PC-9 (cell line): ENCODE measurements at regions not wholly inside any gene's neighbourhood (a gene's known extent, or its start where the extent isn't known, plus 50 kb on each side); places are given as distances from the start of the nearest gene placed in this dataset.

Source experiments
- BruUV-seq: library from RNA; stranded (reverse); fragments of 400-500 nt; replicated peaks from 2 replicates; lab custom pipeline; 2021; lab: Mats Ljungman, UMichigan
- CTCF ChIA-PET: fragments of 300-600 bp; sonication (Branson Sonifier 250); formaldehyde crosslinking; loops from one replicate; lab custom pipeline; 2022; ENCODE audit warnings: antibody characterized with exemption; lab: Charles Lee
- POLR2A ChIA-PET: fragments of 300-600 bp; sonication (Branson Sonifier 250); formaldehyde crosslinking; loops from one replicate; lab custom pipeline; 2022; ENCODE audit warnings: antibody characterized with exemption; ENCODE audit not compliant: unreplicated experiment; lab: Charles Lee
- DNase-seq, 2 experiments: peaks; one replicate each; pipeline versions ENCODE4 v3.0.0 to v3.0.0-alpha.2; 2015 to 2022; ENCODE audit warnings: mixed read lengths in 1 of 2
- H2AFZ ChIP-seq: fragments of 200-600 bp; sonication (generic); 2 replicates; pipeline ENCODE4 v1.8.1; 2017; ENCODE audit warnings: antibody characterized with exemption
- H3F3A ChIP-seq: fragments of 200-600 bp; sonication (generic); 2 replicates; pipeline ENCODE4 v1.8.1; 2017; ENCODE audit warnings: antibody characterized with exemption, mild to moderate bottlenecking, low read depth; ENCODE audit not compliant: insufficient read depth
- H3K27ac ChIP-seq: fragments of 200-600 bp; sonication (generic); 2 replicates; pipeline ENCODE4 v1.6.1; 2016; ENCODE audit warnings: mixed run types
- H3K27me3 ChIP-seq: fragments of 200-600 bp; sonication (generic); 2 replicates; pipeline ENCODE4 v1.6.1; 2016; ENCODE audit warnings: low read depth, mixed run types; ENCODE audit not compliant: insufficient read depth
- H3K36me3 ChIP-seq: fragments of 200-600 bp; sonication (generic); 2 replicates; pipeline ENCODE4 v1.6.1; 2016; ENCODE audit warnings: low read depth, mixed run types
- H3K4me1 ChIP-seq: fragments of 200-600 bp; sonication (generic); replicated peaks from 2 replicates; pipeline ENCODE4 v1.6.1; 2016; ENCODE audit warnings: mixed run types; ENCODE audit not compliant: insufficient read depth
- H3K4me2 ChIP-seq: fragments of 200-600 bp; sonication (generic); 2 replicates; pipeline ENCODE4 v1.6.1; 2017; ENCODE audit warnings: mixed run types
- H3K4me3 ChIP-seq: fragments of 200-600 bp; sonication (generic); 2 replicates; pipeline ENCODE4 v1.6.1; 2016; ENCODE audit warnings: mixed run types
- H3K79me2 ChIP-seq: fragments of 200-600 bp; sonication (generic); 2 replicates; pipeline ENCODE4 v1.6.1; 2017; ENCODE audit warnings: low read depth, mixed run types
- H3K9me2 ChIP-seq: fragments of 200-600 bp; sonication (generic); 2 replicates; pipeline ENCODE4 v1.8.1; 2017; ENCODE audit warnings: mild to moderate bottlenecking; ENCODE audit not compliant: insufficient read depth
- H3K9me3 ChIP-seq: fragments of 200-600 bp; sonication (generic); 2 replicates; pipeline ENCODE4 v1.8.1; 2016; ENCODE audit warnings: low read depth; ENCODE audit not compliant: insufficient read depth
- H4K20me1 ChIP-seq: fragments of 200-600 bp; sonication (generic); 2 replicates; pipeline ENCODE4 v1.8.1; 2017; ENCODE audit not compliant: insufficient read depth
- EZH2 ChIP-seq: fragments of 200-600 bp; sonication (generic); IDR thresholded peaks from 2 replicates; pipeline ENCODE4 v1.8.0; 2017; ENCODE audit warnings: antibody characterized with exemption, low read depth
- intact Hi-C: fragments of 100-400 bp; cut with micrococcal nuclease; formaldehyde crosslinking; loops from one replicate; pipeline ENCODE4 v1.10.0; 2022; ENCODE audit not compliant: unreplicated experiment
- TF ChIP-seq, protein P1 (sequence below): fragments of 200-600 bp; sonication (generic); conservative IDR thresholded peaks from 2 replicates; pipeline ENCODE4 v1.6.1; 2017; ENCODE audit warnings: mixed run types, antibody characterized with exemption, mild to moderate bottlenecking, moderate library complexity

DNA sequence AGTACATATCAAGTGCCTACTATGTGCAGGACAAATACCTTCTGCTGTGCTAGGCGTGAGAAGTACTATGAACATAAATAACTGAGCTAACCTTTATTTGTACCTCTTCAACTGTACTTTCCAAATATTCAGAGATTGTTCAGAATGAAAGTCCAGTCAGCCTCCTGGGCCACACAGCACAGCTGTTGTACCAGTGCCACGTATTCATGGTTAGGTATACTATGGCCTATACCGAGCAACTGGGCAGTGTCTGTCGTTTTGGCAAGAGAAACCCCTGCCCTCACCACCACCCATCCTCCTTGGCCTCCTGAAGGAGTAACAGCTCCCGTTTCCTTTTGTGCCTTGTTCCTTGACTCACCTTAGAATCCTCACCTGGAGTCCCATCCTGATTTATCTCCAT is 53.0 kb downstream of the RASSF10 start:
- no peaks in the 10 kb centered on the region for H4K20me1 ChIP-seq
- H3K9me2 ChIP-seq: no peaks in the 10 kb centered on the region
- H3K4me3 ChIP-seq: no peak overlapping the region
- TF ChIP-seq, protein P1, sequence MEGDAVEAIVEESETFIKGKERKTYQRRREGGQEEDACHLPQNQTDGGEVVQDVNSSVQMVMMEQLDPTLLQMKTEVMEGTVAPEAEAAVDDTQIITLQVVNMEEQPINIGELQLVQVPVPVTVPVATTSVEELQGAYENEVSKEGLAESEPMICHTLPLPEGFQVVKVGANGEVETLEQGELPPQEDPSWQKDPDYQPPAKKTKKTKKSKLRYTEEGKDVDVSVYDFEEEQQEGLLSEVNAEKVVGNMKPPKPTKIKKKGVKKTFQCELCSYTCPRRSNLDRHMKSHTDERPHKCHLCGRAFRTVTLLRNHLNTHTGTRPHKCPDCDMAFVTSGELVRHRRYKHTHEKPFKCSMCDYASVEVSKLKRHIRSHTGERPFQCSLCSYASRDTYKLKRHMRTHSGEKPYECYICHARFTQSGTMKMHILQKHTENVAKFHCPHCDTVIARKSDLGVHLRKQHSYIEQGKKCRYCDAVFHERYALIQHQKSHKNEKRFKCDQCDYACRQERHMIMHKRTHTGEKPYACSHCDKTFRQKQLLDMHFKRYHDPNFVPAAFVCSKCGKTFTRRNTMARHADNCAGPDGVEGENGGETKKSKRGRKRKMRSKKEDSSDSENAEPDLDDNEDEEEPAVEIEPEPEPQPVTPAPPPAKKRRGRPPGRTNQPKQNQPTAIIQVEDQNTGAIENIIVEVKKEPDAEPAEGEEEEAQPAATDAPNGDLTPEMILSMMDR: no peak
- TF ChIP-seq EZH2: no peak
- no peaks in the 10 kb centered on the region for H3K27me3 ChIP-seq
- no peak overlapping the region for H3K4me2 ChIP-seq
- no TSS peak for BruUV-seq
- intact Hi-C loops: no loop called here
- H3F3A ChIP-seq: no peaks in the 10 kb centered on the region
- no peak overlapping the region for H3K27ac ChIP-seq
- H3K79me2 ChIP-seq: no peaks in the 10 kb centered on the region
- H2AFZ ChIP-seq: no peak overlapping the region
- H3K9me3 ChIP-seq: no peaks in the 10 kb centered on the region
- ChIA-PET POLR2A (no interaction called here), CTCF (no interaction called here)
- H3K36me3 ChIP-seq: no peaks in the 10 kb centered on the region
- DNase-seq: no peak
- H3K4me1 ChIP-seq: no peaks in the 10 kb centered on the region

DNA sequence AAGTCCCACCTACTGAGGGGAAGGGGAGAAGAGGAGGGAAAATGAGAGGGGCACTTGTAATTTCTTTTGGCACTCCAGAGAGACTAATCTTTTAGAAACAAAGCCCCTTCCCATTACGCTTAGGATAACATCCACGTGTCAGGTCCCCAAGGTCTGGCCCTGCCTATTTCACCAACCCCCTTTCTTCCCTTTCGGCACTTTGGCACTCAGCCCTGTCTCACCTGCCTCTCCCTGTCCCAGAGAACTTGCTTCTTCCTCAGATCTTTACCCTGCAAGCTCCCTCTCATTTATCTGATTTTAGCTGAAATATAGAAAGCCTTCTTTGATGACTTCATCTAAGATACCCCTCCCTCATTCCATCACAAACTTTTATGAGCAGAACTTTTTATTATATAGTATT is 55.5 kb downstream of the RASSF10 start:
- H3K4me2 ChIP-seq: no peak overlapping the region
- DNase-seq: no peak
- H4K20me1 ChIP-seq: no peaks in the 10 kb centered on the region
- H2AFZ ChIP-seq: no peak overlapping the region
- H3K9me3 ChIP-seq: no peaks in the 10 kb centered on the region
- H3K36me3 ChIP-seq: no peaks in the 10 kb centered on the region
- ChIA-PET CTCF (no interaction called here), POLR2A (no interaction called here)
- no peaks in the 10 kb centered on the region for H3K79me2 ChIP-seq
- H3K4me1 ChIP-seq: no peaks in the 10 kb centered on the region
- TF ChIP-seq EZH2: no peak
- TF ChIP-seq, protein P1: no peak
- H3K4me3 ChIP-seq: no peak overlapping the region
- BruUV-seq: no TSS peak
- no peaks in the 10 kb centered on the region for H3K9me2 ChIP-seq
- H3K27ac ChIP-seq: no peak overlapping the region
- no peaks in the 10 kb centered on the region for H3K27me3 ChIP-seq
- intact Hi-C loops: no loop called here
- no peaks in the 10 kb centered on the region for H3F3A ChIP-seq

DNA sequence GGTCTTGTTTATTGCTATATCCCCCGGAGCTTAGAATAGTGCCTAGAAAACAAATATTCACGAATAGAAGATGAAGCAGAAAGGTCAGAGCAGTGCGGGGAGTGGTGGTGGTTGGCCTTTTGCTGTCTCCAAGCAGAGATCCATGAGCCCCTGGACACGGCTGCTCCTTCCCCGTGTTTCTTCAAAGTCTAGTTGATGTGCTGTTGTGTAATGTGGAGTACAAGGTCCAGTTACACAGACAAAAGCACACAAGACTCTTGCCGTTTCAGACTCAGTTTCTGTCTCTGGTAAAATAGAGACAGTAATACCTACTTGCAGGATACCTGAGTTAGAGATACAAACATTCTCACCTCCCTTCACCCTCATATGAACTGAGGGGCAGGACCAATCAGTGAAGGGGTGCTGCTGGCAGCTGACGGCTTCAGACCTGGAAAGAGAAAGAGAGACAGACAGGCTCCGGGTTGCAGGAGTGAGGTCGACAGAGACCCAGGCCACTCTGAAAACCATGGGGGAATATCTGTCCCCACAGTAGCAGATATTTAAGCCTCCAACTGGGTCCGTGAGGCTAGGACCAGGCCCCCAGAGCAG is 56.2 kb downstream of the RASSF10 start:
- TF ChIP-seq, protein P1: no peak
- Histone ChIP-seq H3K27me3 (no peaks in the 10 kb centered on the region), H3K9me2 (no peaks in the 10 kb centered on the region), H3K4me2 (no peak overlapping the region), H2AFZ (no peak overlapping the region), H3K9me3 (no peaks in the 10 kb centered on the region), H4K20me1 (no peaks in the 10 kb centered on the region), H3K4me1 (no peaks in the 10 kb centered on the region), H3F3A (no peaks in the 10 kb centered on the region), H3K4me3 (no peak overlapping the region), H3K27ac (no peak overlapping the region), H3K36me3 (no peaks in the 10 kb centered on the region), H3K79me2 (no peaks in the 10 kb centered on the region)
- intact Hi-C loops: no loop called here
- ChIA-PET POLR2A (no interaction called here), CTCF (no interaction called here)
- DNase-seq: no peak
- BruUV-seq: no TSS peak
